GM21526 (cell line): ENCODE measurements at regions not wholly inside any gene's neighbourhood (a gene's known extent, or its start where the extent isn't known, plus 50 kb on each side); places are given as distances from the start of the nearest gene placed in this dataset.

ENCODE experiments used
- ATAC-seq: cut with Tn5 transposase; IDR thresholded peaks from one replicate; pipeline ENCODE4 v1.9.1; 2021; ENCODE audit warnings: moderate library complexity; ENCODE audit not compliant: unreplicated experiment, low FRiP score

DNA sequence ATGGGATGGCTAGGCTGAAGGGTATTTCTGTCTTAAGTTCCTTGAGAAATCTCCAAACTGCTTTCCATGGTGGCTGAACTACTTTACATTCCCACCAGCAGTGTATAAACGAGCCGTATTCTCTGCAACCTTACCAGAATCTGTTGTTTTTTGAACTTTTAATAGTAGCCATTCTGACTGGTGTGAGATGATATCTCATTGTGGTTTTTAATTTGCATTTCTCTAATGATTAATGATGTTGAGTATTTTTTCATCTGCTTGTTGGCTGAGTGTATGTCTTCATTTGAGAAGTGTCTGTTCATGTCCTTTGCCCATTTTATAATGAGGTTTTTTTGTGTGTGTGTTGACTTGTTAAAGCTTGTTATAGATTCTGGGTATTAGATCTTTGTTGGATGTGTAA, 226.8 kb upstream of the IGFBP3 start:
- ATAC-seq: no peak

DNA sequence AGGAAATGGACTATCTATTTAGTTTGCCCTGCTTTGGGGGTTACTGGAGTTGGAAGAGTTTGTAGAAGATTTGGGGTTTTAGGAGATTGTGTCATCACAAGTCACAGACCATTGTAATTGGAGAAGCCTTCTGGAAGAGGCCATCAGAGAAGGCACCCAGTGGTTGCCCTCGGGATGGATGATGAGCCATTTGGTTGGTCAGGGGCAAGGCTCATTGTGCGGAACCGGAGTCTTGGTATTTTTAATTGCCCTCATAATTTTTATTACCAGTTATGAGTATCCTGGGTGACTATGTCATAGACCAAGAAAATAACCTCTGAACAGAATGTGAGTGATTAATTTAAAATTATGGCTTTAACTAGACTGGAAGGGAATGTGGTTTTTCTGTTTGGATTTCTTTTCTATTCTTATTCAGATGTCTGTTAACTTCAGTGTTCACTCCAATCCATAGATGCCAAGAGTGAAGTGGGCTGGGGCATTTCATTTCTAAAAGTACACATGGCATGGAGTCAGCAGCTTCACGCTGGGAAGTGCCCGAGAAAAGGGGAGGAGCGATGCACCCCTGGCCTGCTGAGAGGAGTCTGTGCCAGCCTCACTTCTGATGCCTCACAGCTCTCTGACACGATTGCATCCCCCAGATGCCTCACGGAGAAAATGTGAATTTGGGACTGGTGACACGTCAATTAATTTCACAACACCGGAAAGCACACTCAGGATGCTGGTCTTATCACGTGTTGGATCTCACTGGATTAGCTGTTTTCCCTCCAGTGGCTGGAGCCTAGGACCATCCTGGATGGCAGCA, 225.6 kb upstream of the IGFBP3 start:
- no peak for ATAC-seq

DNA sequence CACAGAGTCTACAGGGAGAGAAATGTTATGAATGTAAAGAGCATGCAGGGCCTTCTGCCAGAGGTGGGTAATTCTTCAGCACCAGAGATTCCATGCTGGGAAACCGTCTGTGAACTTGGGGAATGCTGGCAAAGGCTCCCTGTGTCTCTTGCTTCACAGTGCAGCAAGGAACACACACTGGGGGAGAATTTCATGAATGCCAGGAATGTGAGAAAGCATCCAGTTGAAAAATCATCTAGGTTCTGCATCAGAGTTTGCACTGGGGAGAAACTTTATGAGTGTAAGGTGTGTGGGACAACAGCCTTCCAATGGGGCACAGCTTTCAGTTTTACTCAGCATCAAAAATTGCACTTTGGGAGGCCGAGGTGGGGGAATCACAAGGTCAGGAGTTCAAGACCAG, 224.3 kb upstream of the IGFBP3 start:
- no peak for ATAC-seq

DNA sequence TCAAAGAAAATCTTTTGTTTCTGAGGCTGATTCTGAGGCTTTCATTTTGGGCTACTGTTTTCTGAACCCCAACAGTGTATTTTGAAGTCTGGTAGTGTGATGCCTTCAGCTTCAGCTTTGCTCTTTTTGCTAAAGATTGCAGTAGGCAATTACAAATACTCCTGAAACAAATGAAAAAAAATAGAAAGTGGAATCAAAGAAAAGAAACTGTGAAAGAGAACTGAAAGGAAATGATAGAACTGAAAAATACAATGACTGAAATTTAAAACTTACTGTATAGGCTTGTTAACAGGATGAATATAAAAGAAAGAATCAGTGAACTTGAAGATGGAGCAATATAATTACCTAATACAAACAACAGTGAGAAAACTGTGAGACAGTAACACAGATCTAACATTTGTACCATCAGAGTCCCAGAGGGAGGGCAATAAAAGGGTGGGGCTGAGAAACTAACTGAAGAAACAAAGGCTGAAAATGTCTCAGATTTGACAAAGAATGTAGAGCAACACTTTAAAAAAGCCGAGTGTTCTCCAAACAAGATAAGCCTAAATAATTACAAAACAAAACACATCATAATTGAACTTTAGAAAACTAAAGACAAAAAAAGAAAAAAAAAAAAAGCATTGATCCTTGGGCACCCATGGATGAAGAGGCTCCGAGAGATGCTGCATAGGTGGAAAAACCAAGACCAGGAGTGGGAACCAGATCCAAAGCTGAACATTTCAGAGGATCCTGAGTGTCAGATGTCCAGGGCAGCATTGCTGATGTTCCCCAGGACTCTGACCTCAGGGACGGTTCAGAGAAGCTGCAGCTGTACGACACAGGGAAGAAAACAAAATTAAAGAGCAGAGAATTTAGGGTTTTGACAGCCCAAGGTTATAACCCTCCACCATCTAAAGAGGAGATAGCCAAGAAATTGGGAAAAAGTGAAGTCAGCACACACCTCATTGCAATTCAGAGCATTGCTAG, 223.2 kb upstream of the IGFBP3 start:
- no peak for ATAC-seq

DNA sequence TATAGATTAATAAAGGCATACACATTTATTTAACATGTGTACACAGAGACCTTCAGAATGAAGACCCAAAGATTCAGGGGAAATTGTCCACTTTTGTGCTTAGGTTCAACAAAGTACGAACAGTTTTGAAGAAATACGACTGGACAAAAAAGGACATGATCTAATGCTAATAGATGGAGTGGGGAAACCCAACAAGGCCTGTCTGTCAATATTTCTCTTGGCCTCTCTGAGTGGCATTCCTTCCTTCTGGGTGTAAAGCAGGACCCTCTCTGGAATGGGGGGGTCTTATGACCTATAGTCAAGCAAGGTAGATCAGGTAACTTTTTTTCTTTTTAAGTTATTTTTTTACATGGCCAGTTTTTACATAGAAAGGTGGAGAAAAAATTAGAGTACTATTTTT, 222.3 kb upstream of the IGFBP3 start:
- ATAC-seq: no peak

DNA sequence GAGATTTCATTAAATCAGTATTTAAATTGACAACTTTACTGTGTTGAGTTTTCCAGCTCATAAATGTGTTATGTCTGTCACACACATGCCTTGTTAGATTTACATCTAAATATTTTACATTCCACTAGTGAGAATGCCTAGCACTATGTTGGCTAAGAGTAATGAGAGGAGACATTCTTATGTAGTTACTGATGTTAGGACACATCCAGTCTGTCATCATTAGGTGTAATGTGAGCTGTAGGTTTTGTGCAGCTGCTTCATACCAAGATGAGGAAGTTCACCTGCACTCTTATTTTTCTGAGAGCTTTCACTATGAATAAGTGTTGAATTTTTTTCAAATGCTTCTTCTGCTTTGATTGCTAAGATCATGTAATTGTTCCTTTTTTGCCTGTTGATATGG, 218.0 kb upstream of the IGFBP3 start:
- peak; percentile 85 for ATAC-seq

DNA sequence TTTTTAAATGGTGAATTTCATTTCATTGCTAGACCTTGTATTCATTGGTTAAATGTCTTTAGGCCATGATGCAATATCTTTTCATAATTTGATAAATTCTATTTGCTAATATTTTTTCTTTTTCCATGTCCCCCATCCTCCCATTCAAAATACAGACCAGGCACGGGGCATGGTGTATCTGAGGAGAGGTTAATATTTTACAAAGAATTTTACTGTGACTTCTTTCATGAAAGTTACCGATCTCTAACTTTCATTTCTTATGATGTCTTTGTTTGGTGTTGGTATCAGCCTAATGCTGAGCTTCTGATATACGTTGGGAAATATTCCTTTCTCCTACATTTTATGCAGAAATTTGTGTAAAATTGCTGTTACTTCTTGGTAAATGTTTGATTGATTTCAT, 216.7 kb upstream of the IGFBP3 start:
- no peak for ATAC-seq

DNA sequence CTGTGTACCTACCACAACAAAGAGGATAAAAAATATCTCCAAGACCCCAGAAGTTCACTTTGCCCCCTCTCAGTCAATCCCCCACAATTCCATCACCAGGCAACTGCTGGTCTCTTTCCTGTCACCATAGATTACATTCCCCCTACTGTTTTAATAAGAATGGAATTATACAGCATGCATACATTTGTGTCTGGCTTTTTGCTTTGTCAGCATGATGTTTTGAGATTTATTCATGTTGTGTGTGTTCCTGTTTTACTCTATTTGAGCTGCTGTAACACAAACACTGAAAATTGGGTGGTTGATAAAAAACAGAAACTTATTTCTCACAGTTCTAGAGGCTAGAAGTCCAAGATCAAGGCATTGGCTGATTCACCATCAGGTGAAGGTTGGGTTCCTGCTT, 214.5 kb upstream of the IGFBP3 start:
- no peak for ATAC-seq

DNA sequence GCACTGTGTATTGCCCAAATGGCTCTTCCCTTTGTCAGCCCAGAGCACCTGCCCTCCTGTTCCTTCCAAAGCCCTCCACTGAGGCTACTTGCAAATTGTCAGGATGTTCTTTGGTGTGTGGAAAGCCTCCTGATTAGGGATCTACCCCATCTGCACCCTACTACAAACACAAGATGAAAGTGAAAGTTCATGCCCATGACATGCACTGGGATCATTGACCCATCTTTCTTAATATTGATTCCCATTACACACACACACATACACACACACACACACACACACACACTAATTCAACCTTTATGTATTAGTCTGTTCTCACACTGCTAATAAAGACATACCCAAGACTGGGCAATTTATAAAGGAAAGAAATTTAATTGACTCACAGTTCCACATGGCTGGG, 213.7 kb upstream of the IGFBP3 start:
- ATAC-seq: no peak

DNA sequence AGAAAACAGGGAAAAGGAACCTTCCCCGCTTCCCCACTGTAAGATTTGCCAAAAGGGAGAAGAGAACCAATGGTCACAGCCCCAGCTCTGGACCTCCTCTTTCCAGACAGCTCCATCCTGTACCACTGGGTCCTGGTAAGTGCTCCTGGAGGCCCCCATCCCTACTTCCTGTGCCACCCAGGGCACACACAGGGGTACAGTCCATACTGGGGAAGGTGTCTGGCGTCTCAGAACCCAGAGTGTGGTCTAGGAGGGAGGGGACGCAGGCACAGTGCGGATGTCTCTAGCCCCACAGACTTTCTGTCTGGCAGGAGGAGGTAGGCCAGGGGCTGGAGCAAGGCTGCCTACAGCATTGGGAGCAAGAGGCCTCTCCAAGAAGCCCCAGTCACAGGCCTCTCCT, 213.3 kb upstream of the IGFBP3 start:
- no peak for ATAC-seq

DNA sequence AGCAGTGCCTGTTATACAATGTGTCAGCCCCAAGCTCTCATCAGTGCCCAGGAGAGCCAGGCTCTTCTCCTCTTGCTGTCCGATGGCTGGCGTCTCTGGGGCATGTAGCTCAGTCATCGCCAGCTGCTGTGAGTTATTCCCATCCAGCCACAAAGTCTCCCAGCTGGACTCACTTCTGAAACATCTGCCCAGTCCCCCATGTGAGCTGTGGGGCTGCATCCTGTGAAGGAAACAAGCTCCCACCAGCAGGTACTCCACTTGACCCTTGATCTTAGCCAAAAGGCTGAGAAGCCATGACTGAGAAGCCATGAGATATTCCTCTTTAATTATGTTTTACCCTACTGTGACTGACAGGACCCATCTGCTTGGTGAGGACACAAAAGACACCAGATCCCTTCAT, 212.7 kb upstream of the IGFBP3 start:
- no peak for ATAC-seq

DNA sequence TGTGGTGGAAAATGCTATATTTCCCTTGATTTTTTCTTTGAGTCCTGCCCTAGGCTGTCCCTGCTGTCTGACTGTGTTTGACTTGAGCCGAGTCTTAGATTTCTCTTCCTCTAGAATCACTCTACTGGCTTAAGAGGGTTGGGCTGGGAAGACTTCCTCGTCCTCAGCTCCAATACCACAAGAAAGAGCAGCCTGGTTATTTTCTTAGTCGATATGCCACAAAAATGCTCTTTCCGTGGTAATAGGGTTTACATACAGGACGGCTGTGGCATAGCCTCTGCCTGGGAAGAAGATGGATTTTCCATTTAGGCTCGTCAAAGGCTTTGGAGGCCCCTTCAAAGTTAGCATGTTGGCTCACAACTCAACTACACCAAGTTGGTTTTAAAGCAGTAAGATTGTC, 212.0 kb upstream of the IGFBP3 start:
- ATAC-seq: no peak

DNA sequence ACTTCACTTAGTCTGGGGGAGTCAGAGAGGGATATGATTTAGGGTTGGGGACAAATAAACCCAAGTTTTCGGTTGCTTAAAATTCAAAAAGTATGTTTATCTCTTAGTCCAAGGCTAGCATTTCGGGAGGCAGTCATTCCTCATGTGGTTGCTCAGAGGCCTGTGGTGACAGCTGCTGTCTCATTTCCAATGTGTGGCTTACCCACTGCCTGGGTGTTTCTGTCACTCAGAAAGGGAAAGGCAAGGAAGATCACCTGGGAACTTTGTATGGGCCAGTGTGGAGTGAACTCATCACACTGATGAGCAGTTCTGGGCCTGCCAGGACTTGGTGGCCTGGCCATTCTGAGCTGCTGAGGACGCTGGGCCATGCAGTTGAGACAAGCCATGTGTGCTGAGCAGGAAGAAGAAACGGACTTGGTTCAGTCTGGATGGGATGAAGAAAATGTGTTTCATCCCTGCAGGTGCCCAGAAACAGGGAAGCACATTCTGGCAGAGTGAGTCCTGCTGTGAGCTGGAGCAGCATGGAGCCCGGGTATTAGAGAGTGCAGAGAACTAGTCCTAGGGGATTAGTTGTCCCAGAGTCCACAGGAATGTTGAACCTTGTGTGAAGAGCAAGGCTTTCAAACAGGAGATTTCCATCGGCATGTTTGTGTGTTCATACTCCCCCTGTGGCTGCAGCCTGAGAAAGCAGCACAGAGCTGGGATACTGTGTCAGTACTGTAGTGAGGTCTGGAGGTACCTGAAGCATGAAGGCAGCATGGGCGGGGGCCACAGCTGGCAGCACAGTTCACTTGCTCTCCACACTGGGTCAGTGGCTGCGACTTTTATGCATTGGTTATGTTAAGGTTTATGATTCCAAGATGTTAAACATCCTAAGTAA, 211.1 kb upstream of the IGFBP3 start:
- no peak for ATAC-seq

DNA sequence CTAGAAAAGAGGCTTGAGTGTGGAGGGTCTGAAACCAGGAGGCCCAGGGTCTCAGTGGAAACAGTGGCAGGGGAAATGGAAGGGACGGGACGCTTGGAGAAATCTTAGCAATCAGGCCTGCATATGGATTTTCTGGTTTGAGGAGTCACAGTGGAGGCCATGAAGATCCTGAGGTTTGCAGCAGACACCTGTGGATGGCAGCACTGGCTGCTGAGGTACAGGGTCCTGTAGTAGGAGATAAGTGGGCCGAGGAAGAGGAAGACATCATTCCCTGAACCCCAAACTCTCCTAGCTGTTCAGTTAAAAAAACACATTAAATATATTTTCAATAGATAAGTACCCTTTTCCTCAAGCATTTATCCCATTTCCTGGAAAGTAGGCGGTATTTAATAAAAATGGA, 208.8 kb upstream of the IGFBP3 start:
- no peak for ATAC-seq

DNA sequence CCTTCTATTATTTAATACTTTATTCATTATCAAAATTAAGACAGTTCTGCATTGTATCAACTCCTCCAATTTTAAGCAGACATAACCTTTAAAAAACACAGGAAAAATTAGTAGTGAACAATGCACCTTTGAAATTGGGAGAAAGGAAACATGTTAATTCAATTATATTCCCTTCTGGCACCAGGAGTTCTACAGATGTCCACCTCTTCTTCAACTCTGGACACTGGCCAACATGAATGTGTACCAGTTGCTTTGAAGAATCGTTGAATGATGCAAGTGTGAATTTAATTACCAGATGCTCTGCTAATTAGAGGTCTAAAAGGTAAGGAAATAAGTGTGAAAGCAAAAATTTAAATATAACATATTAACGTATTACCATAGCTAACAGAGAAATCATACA, 206.7 kb upstream of the IGFBP3 start:
- no peak for ATAC-seq

DNA sequence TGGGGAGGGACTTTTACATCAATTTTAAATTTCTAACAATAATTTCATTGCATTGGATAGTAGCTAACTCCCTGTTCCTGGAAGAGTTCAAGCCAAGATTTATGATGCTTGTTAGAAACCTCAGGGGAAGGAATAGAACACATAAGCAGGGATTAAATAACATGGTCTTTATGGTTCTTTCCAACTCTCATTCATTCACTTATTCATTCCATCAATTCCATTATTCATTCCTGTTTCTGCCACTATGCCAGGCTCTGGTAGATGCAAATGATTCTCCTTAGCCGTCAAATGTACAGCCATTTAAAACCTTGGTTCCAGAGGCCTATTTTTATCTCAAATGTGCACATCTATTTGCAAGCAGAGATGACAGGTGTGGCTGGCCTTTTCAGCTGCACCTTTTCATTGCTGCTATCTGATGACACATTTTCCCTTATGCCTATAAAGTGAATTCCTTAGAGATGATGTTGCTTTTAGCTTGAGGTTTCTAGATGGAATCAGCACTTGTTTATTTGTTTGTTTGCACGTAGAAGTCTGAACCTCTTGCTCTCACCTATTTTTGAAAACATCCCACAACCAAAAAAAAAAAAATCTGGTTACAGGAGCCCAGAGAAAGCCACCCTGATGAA, 205.7 kb upstream of the IGFBP3 start:
- ATAC-seq: no peak

DNA sequence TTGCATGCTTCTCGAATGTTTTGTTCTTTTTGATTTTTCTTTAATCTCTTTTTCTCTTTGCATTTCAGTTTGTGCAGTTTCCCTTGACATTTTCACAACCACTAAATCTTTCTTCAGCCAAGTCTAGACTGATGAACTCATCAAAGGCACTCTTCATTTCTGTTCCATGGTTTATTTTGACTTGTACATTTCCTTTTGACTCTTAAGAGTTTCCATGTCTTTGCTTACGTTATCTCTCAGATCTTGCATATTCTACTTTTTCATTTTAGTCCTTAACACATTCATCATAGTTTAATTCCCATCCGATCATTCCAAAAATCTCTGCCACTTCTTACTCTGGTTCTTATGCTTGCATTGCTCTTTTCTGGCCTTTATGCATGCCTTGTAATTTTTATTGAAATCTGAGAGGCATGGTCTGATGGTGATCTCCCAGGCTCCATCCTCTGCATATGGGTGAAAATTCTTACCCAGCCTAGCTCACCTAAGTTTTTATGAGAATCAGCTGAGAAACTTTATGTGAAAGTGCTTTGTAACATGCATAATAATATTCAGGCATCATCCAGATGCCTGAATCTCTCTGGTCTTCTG, 202.8 kb upstream of the IGFBP3 start:
- ATAC-seq: no peak

DNA sequence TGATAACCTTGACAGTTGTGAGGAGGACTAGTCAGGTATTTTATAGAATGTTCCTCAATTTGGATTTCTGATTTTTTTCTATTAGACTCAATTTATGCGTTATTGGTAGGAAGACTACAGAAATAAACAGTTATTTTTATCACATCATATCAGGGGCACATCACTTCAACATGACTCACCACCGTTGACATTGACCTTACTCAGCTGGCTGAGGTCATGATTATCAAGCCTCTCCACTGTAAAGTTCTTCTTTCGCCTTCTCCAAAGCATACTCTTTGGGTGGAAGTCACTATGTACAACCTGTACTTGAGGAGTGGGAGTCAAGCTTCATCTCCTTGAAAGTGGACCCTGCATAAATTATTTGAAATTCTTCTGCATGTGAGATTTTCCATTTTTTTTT, 194.3 kb upstream of the IGFBP3 start:
- ATAC-seq: no peak

DNA sequence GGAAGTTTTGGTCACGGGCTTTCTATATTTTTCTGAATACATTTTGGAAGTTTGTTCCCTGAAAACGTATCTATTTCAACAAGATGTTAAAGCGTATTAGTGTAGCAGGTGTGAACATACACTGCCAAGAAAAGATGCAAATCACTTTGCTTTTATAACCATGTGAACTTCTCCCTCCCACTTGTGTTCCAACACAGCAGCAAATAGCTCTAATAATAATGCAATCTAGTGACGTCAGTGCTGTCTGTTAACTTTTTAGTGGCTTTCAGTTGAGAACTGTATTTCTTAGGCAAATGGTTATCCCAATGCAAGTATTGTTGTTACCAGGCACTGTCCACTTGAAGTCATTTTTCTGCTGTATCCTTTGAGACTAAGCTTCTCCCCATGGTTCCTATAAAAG, 188.4 kb upstream of the IGFBP3 start:
- ATAC-seq: no peak

DNA sequence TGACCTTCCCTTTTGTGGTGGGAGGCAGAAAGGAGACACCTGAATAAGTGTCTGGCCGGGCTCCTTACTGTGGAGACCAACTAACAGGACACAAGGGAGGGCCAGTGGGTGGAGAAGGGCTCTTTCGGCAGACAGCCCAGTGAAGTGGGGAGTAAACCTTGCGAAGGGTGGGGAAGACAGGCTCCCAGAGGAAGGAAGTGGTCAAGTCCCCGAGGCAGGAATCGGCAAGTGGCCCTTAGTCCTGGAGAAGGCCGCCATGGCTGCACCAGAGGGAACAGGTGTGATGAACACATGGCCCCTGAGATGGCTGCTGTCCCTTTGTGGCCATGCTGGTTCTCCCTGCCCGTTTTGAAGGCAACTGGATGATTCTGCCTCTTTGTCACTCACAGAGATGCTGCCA, 187.2 kb upstream of the IGFBP3 start:
- ATAC-seq: no peak
